Muscle layer of colon (tissue), 2 donors: ENCODE measurements at regions not wholly inside any gene's neighbourhood (a gene's known extent, or its start where the extent isn't known, plus 50 kb on each side); places are given as distances from the start of the nearest gene placed in this dataset.

ENCODE experiments used
- H3K27ac ChIP-seq: one replicate; pipeline ENCODE4 v1.7.0; 2013; ENCODE audit warnings: low read depth, mild to moderate bottlenecking, low read length, moderate library complexity
- H3K27me3 ChIP-seq, 2 donors: one replicate each; pipeline ENCODE4 v1.7.0; 2013; ENCODE audit warnings: low read length in 2 of 2, mild to moderate bottlenecking in 2 of 2; ENCODE audit not compliant: insufficient read depth in 2 of 2, control insufficient read depth in 1 of 2
- H3K36me3 ChIP-seq: one replicate; pipeline ENCODE4 v1.7.0; 2013; ENCODE audit warnings: mild to moderate bottlenecking, low read length; ENCODE audit not compliant: insufficient read depth
- H3K4me1 ChIP-seq: one replicate; pipeline ENCODE4 v1.7.0; 2013; ENCODE audit warnings: mild to moderate bottlenecking, low read length; ENCODE audit not compliant: insufficient read depth
- H3K4me3 ChIP-seq, 2 donors: one replicate each; pipeline ENCODE4 v1.7.0; 2013; ENCODE audit warnings: low read length in 2 of 2, low read depth in 1 of 2, mild to moderate bottlenecking in 1 of 2, moderate library complexity in 1 of 2
- H3K9ac ChIP-seq: one replicate; pipeline ENCODE4 v1.7.0; 2013; ENCODE audit warnings: low read length
- H3K9me3 ChIP-seq: one replicate; pipeline ENCODE4 v1.7.0; 2013; ENCODE audit warnings: mild to moderate bottlenecking, low read length
- donor health status: abdominal sarcoma.
- donor health status: Adenocarcinoma of cecum.

DNA sequence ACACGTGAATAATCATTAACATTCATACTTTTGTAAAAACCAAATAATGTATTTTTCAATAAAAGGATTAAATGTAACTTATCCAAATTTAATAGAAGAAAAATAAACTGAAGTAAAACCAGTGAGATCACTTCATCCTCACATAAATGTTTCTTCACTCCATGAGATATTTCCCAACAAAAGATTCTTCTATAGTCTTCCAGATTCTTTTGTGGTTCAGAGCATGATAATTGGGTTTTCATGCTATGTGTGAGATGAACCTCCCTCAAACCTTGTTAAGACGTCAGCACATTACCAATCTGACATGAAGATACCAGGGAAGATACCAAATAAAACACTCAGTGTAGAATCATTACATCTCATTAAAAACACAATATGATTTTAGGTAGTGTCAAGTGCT, 62.9 kb upstream of the OXGR1 start:
- H3K36me3 ChIP-seq = no peaks in the 10 kb centered on the region
- no peak overlapping the region for H3K27ac ChIP-seq
- no peak overlapping the region for H3K9ac ChIP-seq
- H3K4me3 ChIP-seq = no peak overlapping the region
- H3K4me1 ChIP-seq = no peaks in the 10 kb centered on the region
- H3K9me3 ChIP-seq = no peaks in the 10 kb centered on the region
- H3K27me3 ChIP-seq = no peaks in the 10 kb centered on the region

- no peaks in the 10 kb centered on the region for H3K9me3 ChIP-seq
- no peak overlapping the region for H3K27ac ChIP-seq
- H3K9ac ChIP-seq = no peak overlapping the region
- H3K36me3 ChIP-seq = no peaks in the 10 kb centered on the region
- no peak overlapping the region for H3K4me3 ChIP-seq
- no peaks in the 10 kb centered on the region for H3K4me1 ChIP-seq
- H3K27me3 ChIP-seq = no peaks in the 10 kb centered on the region
Observed at GRCh38 chr13:97058391-97058790, 64.1 kb upstream of the OXGR1 start.

DNA sequence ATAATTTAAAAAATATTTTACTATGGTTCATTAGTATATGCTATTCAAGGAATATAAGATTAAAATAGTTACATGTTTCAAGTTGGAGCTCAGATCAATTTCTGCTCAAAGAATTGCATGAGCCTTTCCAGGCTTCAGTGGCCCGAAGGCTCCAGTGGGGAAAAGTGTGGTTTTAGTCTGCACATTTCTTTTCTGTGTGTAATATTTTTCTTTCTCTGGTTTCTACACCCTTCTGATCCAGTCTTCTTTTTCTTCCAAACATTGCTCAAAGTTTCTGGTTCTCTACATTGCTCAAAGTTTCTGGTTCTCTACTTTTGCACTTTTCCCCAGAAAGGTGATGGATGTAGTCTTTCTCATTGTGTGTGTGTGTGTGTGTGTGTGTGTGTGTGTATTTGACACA, 64.7 kb upstream of the OXGR1 start:
- H3K27ac ChIP-seq = no peak overlapping the region
- no peaks in the 10 kb centered on the region for H3K36me3 ChIP-seq
- H3K27me3 ChIP-seq = no peaks in the 10 kb centered on the region
- no peak overlapping the region for H3K9ac ChIP-seq
- H3K4me3 ChIP-seq = no peak overlapping the region
- no peaks in the 10 kb centered on the region for H3K4me1 ChIP-seq
- H3K9me3 ChIP-seq = no peaks in the 10 kb centered on the region

DNA sequence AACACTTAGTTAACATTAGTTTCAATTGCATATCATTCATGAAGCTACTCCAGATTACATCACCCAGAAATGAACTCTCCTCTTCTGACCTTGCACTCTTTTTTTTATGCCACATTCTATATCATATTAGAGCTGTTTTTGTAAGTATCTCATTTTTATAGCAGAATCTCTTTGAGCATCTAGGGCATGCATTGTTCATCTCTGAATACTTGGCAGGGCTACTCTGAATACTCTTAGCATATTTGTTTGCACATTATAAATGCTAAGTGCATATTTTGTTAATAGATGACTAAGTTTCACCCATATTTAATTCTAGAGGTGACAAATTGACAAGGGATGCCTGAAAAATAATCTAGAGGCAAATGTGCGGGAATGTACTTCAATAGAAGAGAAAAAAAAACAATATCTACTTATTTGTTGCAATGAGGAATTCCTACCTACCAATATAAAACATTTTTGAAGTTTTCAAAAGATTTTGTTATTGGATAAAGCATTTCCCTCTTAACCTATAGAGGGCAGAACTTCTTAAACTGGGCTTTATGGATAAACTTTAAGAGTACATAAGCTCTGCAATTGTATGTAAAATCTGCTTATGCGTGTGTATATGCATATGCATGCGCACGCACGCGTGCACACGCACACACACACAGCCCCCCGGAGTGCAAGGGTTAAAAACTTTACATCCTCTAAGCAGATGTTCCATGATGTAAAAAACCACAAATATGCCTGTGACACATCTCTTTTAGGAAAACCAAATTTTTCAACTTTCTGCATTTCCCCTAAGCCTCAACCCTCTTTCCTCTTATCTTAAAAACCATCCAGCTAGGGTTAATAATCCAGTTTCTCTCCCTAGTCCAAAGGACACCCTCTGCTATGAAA, 73.0 kb upstream of the OXGR1 start:
- H3K9ac ChIP-seq = no peak overlapping the region
- H3K4me3 ChIP-seq = no peak overlapping the region
- H3K9me3 ChIP-seq = no peaks in the 10 kb centered on the region
- H3K27ac ChIP-seq = no peak overlapping the region
- H3K36me3 ChIP-seq = no peaks in the 10 kb centered on the region
- no peaks in the 10 kb centered on the region for H3K4me1 ChIP-seq
- no peaks in the 10 kb centered on the region for H3K27me3 ChIP-seq

- Histone ChIP-seq H3K4me1 (no peaks in the 10 kb centered on the region), H3K27me3 (no peaks in the 10 kb centered on the region), H3K4me3 (no peak overlapping the region), H3K36me3 (no peaks in the 10 kb centered on the region), H3K27ac (no peak overlapping the region), H3K9me3 (no peaks in the 10 kb centered on the region), H3K9ac (no peak overlapping the region)
Observed at GRCh38 chr13:97068151-97068550, 73.9 kb upstream of the OXGR1 start.

GRCh38 chr13:97069050-97069815, 75.0 kb upstream of the OXGR1 start:
- Histone ChIP-seq H3K4me1 (no peaks in the 10 kb centered on the region), H3K9ac (no peak overlapping the region), H3K4me3 (no peak overlapping the region), H3K36me3 (no peaks in the 10 kb centered on the region), H3K27ac (no peak overlapping the region), H3K9me3 (no peaks in the 10 kb centered on the region), H3K27me3 (no peaks in the 10 kb centered on the region)

GRCh38 chr13:97072297-97072696, 78.0 kb upstream of the OXGR1 start:
- Histone ChIP-seq H3K4me3 (no peak overlapping the region), H3K9me3 (no peaks in the 10 kb centered on the region), H3K9ac (no peak overlapping the region), H3K36me3 (no peaks in the 10 kb centered on the region), H3K27me3 (no peaks in the 10 kb centered on the region), H3K4me1 (no peaks in the 10 kb centered on the region), H3K27ac (no peak overlapping the region)

GRCh38 chr13:97074618-97075017, 80.3 kb upstream of the OXGR1 start:
- H3K36me3 ChIP-seq = no peaks in the 10 kb centered on the region
- H3K9me3 ChIP-seq = no peaks in the 10 kb centered on the region
- no peak overlapping the region for H3K27ac ChIP-seq
- H3K27me3 ChIP-seq = no peaks in the 10 kb centered on the region
- no peak overlapping the region for H3K4me3 ChIP-seq
- no peak overlapping the region for H3K9ac ChIP-seq
- H3K4me1 ChIP-seq = no peaks in the 10 kb centered on the region

GRCh38 chr13:97076898-97077297, 82.6 kb upstream of the OXGR1 start:
- Histone ChIP-seq H3K27me3 (no peaks in the 10 kb centered on the region), H3K4me1 (no peaks in the 10 kb centered on the region), H3K4me3 (peak overlapping the region in 1 of 2 donors; percentile 18), H3K36me3 (no peaks in the 10 kb centered on the region), H3K27ac (no peak overlapping the region), H3K9ac (no peak overlapping the region), H3K9me3 (no peaks in the 10 kb centered on the region)

- Histone ChIP-seq H3K36me3 (no peaks in the 10 kb centered on the region), H3K27ac (no peak overlapping the region), H3K9ac (no peak overlapping the region), H3K4me3 (peak overlapping the region in 1 of 2 donors; percentile 18), H3K9me3 (no peaks in the 10 kb centered on the region), H3K27me3 (no peaks in the 10 kb centered on the region), H3K4me1 (no peaks in the 10 kb centered on the region)
Observed at GRCh38 chr13:97077341-97077740, 83.1 kb upstream of the OXGR1 start.

GRCh38 chr13:97079726-97080125, 85.5 kb upstream of the OXGR1 start:
- Histone ChIP-seq H3K9ac (no peak overlapping the region), H3K4me1 (no peaks in the 10 kb centered on the region), H3K9me3 (no peaks in the 10 kb centered on the region), H3K36me3 (no peaks in the 10 kb centered on the region), H3K4me3 (no peak overlapping the region), H3K27ac (no peak overlapping the region), H3K27me3 (no peaks in the 10 kb centered on the region)
